ENCODE measurements at regions not wholly inside any gene's neighbourhood (a gene's known extent, or its start where the extent isn't known, plus 50 kb on each side); places are given as distances from the start of the nearest gene placed in this dataset.

DNA sequence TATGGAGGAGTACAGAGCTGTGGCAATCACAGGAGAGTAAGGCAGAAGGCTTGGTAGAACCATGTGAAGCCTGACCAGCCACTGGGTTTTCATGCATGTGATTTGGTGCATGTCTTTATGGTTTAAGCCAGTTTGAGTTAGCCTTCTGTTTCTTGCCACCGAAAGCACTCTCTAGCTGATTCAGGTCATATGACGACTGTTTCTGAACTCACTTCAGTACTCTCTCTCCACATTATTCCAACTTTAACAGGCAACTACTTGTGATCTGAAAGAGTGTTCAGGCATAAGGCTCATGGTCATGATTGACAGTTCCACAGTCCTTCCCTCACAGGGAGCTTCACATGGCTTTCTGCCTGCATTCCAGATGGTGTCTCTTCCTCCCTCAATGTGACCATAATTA lies 63.3 kb upstream of the TAB2 start:
- TF ChIP-seq, protein P1, sequence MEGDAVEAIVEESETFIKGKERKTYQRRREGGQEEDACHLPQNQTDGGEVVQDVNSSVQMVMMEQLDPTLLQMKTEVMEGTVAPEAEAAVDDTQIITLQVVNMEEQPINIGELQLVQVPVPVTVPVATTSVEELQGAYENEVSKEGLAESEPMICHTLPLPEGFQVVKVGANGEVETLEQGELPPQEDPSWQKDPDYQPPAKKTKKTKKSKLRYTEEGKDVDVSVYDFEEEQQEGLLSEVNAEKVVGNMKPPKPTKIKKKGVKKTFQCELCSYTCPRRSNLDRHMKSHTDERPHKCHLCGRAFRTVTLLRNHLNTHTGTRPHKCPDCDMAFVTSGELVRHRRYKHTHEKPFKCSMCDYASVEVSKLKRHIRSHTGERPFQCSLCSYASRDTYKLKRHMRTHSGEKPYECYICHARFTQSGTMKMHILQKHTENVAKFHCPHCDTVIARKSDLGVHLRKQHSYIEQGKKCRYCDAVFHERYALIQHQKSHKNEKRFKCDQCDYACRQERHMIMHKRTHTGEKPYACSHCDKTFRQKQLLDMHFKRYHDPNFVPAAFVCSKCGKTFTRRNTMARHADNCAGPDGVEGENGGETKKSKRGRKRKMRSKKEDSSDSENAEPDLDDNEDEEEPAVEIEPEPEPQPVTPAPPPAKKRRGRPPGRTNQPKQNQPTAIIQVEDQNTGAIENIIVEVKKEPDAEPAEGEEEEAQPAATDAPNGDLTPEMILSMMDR (IDR thresholded peaks at IDR 0.05): no peak
- no peak for TF ChIP-seq POLR2A (IDR thresholded peaks at IDR 0.05)
